ENCODE measurements at regions not wholly inside any gene's neighbourhood (a gene's known extent, or its start where the extent isn't known, plus 50 kb on each side); places are given as distances from the start of the nearest gene placed in this dataset.

DNA sequence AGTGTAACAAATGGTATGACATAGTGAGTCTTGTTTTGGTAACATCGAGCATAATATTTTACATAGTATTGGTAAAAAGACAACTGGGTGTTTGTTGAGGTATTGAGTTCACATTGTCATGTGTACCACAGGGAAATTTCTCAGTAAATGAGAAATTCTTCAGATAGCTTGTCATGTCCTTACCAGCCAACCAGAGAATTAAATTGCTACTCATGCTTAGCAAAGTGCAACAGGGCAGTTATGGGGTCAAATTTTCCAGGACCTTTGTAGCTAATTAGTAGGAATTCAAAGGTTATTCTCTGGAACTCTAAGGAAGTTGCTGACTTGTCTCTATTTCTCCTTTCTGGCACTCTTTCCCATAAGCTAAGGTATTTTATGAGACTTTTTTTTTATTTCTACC lies 595.7 kb downstream of the EFNA5 start:
- no peaks in the 10 kb centered on the region for H3K27me3 ChIP-seq
- no peaks in the 10 kb centered on the region for H3K9me3 ChIP-seq
- in situ Hi-C loops (cut with MboI; ENCODE audit: low sequenced_read_pairs in 4 of 4) (no loop called here), intact Hi-C loops (cut with DNase I; ENCODE audit: low total_unique reads) (no loop called here)
- TF ChIP-seq, protein P1, sequence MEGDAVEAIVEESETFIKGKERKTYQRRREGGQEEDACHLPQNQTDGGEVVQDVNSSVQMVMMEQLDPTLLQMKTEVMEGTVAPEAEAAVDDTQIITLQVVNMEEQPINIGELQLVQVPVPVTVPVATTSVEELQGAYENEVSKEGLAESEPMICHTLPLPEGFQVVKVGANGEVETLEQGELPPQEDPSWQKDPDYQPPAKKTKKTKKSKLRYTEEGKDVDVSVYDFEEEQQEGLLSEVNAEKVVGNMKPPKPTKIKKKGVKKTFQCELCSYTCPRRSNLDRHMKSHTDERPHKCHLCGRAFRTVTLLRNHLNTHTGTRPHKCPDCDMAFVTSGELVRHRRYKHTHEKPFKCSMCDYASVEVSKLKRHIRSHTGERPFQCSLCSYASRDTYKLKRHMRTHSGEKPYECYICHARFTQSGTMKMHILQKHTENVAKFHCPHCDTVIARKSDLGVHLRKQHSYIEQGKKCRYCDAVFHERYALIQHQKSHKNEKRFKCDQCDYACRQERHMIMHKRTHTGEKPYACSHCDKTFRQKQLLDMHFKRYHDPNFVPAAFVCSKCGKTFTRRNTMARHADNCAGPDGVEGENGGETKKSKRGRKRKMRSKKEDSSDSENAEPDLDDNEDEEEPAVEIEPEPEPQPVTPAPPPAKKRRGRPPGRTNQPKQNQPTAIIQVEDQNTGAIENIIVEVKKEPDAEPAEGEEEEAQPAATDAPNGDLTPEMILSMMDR (IDR thresholded peaks at IDR 0.05 in 4 of 5, conservative IDR thresholded peaks at IDR 0.05 in 1 of 5) = no peak
- TF ChIP-seq POLR2A (IDR thresholded peaks at IDR 0.05) = no peak
- H3K4me1 ChIP-seq = no peaks in the 10 kb centered on the region
- ATAC-seq (no peak), DNase-seq (no peak)
- no peak overlapping the region for H3K27ac ChIP-seq
- H3K4me3 ChIP-seq = no peak overlapping the region
- H3K36me3 ChIP-seq = no peaks in the 10 kb centered on the region

DNA sequence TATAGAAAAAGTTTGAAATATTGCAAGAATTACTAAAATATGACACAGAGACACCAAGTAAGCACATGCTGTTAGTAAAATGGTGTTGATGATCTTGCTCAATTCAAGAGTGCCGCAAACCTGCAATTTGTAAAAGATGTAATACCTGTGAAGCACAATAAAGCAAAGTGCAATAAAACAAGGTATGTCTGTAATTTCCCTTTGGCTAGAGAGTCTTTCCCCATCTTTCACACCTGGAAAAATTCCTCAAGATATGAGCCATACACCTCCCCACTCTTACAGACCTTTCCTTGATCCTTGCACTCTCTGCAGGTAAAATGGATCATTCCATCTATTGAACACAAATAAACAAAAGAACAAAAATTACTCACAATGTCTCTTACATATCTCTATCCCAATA lies 597.8 kb downstream of the EFNA5 start:
- H3K9me3 ChIP-seq = no peaks in the 10 kb centered on the region
- no peaks in the 10 kb centered on the region for H3K27me3 ChIP-seq
- H3K36me3 ChIP-seq = no peaks in the 10 kb centered on the region
- intact Hi-C loops (cut with DNase I; ENCODE audit: low total_unique reads) (no loop called here), in situ Hi-C loops (cut with MboI; ENCODE audit: low sequenced_read_pairs in 4 of 4) (no loop called here)
- H3K4me3 ChIP-seq = no peak overlapping the region
- DNase-seq = no peak
- no peak for TF ChIP-seq POLR2A (IDR thresholded peaks at IDR 0.05)
- TF ChIP-seq, protein P1 (IDR thresholded peaks at IDR 0.05 in 4 of 5, conservative IDR thresholded peaks at IDR 0.05 in 1 of 5) = no peak
- no peaks in the 10 kb centered on the region for H3K4me1 ChIP-seq
- ATAC-seq = no peak
- H3K27ac ChIP-seq = no peak overlapping the region

DNA sequence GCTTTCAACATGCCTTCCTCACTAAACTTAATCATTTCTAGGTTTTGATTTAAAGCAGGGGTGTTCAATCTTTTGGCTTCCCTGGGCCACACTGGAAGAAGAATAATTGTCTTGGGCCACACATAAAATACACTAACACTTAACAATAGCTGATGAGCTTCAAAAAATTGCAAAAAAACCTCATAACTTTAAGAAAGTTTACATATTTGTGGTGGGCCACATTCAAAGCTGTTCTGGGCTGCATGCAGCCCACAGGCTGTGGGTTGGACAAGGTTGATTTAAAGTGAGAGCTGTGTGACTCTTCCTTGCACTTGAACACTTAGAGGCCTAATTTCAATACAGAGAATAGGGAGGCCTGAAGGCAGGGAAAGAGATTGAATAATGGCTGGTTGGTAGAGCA lies 598.3 kb downstream of the EFNA5 start:
- no peaks in the 10 kb centered on the region for H3K36me3 ChIP-seq
- no peak overlapping the region for H3K27ac ChIP-seq
- TF ChIP-seq, protein P1 (IDR thresholded peaks at IDR 0.05 in 4 of 5, conservative IDR thresholded peaks at IDR 0.05 in 1 of 5) = no peak
- no peak for TF ChIP-seq POLR2A (IDR thresholded peaks at IDR 0.05)
- DNase-seq (no peak), ATAC-seq (no peak)
- in situ Hi-C loops (cut with MboI; ENCODE audit: low sequenced_read_pairs in 4 of 4) (no loop called here), intact Hi-C loops (cut with DNase I; ENCODE audit: low total_unique reads) (no loop called here)
- H3K4me3 ChIP-seq = no peak overlapping the region
- H3K9me3 ChIP-seq = no peaks in the 10 kb centered on the region
- H3K4me1 ChIP-seq = no peaks in the 10 kb centered on the region
- H3K27me3 ChIP-seq = no peaks in the 10 kb centered on the region

DNA sequence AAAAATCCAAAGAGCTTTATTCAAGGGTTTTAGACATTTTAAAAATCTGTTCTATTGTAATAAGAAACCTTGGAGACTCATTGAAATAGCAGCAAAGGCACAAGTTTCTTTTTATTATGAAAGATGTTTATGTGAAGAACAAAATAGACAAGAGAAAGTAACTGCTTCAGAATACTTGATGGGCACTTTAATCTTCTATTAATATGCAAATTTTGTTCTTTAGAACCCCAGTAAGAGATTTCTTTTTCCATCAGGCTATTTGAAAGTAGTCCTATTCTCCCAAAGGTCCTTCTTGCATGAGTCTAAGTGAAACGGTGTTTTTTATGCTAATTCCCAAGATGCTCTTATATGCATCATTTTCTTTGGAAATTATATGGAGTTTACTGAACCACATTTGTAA lies 602.0 kb downstream of the EFNA5 start:
- intact Hi-C loops (cut with DNase I; ENCODE audit: low total_unique reads) (no loop called here), in situ Hi-C loops (cut with MboI; ENCODE audit: low sequenced_read_pairs in 4 of 4) (no loop called here)
- ATAC-seq (no peak), DNase-seq (no peak)
- H3K27me3 ChIP-seq = no peaks in the 10 kb centered on the region
- H3K4me3 ChIP-seq = no peak overlapping the region
- no peak for TF ChIP-seq POLR2A (IDR thresholded peaks at IDR 0.05)
- TF ChIP-seq, protein P1 (IDR thresholded peaks at IDR 0.05 in 4 of 5, conservative IDR thresholded peaks at IDR 0.05 in 1 of 5) = no peak
- H3K27ac ChIP-seq = no peak overlapping the region
- H3K9me3 ChIP-seq = no peaks in the 10 kb centered on the region
- H3K36me3 ChIP-seq = no peaks in the 10 kb centered on the region
- H3K4me1 ChIP-seq = peaks cover 0 to 4% of the 10 kb centered on the region in 2 donors

DNA sequence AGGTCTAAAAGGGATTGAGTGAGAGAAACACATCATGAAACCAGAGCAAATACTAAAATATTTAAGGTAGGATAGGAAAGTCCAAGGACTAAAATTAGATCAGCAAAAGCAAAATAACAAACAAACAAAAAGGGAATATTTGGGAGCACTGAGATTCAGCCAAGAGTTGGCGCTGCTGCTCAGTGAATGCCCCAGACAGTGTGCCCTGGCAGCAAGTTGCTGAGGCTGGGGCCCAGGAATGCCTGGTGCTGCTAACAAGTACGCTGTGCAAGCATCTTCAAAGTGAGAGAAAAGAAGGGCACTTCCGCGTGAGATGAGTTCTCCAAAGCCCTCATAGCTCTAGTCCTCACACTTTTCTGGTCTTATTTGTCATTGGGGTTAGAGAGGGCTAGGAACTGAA lies 603.3 kb downstream of the EFNA5 start:
- DNase-seq = no peak
- no peak overlapping the region for H3K27ac ChIP-seq
- H3K36me3 ChIP-seq = no peaks in the 10 kb centered on the region
- H3K27me3 ChIP-seq = no peaks in the 10 kb centered on the region
- intact Hi-C loops (cut with DNase I; ENCODE audit: low total_unique reads) (no loop called here), in situ Hi-C loops (cut with MboI; ENCODE audit: low sequenced_read_pairs in 4 of 4) (no loop called here)
- H3K9me3 ChIP-seq = no peaks in the 10 kb centered on the region
- peaks cover 0 to 4% of the 10 kb centered on the region in 2 donors for H3K4me1 ChIP-seq
- no peak overlapping the region for H3K4me3 ChIP-seq
- TF ChIP-seq, protein P1 (IDR thresholded peaks at IDR 0.05 in 4 of 5, conservative IDR thresholded peaks at IDR 0.05 in 1 of 5) = no peak
- TF ChIP-seq POLR2A (IDR thresholded peaks at IDR 0.05) = no peak
- ATAC-seq = no peak
